ENCODE measurements at regions not wholly inside any gene's neighbourhood (a gene's known extent, or its start where the extent isn't known, plus 50 kb on each side); places are given as distances from the start of the nearest gene placed in this dataset.
A peak's percentile ranks its signal among the peaks of the same experiment; 100 is the strongest.

DNA sequence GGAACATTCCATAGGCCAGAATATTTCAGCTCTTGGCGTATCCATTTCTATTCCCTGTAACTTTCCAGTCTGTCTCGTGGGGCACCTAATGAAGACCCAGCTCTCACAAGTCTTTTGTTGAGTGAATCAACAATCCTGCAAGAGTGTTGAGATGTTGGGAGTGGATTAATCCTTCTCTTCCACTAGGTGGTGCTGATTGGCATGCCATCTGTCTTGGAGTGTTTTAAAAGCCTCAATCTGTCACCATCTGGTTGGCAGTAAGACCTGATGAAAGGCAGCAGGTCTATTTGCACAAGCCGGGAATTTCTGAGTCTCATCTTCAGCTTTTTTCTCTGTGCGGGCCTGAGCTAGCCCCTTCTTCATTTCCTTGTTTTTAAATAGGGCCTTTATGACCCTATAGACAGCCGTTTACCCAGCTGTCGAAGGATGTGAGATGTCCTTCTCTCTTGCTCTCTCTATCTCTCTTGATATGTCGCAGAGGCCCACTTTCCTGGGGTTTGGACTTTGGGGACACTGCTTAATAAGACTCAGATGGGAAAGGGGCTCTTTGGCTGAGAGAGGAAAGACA is 180.5 kb downstream of the ZNF365 start:
- DNase-seq = no peak

DNA sequence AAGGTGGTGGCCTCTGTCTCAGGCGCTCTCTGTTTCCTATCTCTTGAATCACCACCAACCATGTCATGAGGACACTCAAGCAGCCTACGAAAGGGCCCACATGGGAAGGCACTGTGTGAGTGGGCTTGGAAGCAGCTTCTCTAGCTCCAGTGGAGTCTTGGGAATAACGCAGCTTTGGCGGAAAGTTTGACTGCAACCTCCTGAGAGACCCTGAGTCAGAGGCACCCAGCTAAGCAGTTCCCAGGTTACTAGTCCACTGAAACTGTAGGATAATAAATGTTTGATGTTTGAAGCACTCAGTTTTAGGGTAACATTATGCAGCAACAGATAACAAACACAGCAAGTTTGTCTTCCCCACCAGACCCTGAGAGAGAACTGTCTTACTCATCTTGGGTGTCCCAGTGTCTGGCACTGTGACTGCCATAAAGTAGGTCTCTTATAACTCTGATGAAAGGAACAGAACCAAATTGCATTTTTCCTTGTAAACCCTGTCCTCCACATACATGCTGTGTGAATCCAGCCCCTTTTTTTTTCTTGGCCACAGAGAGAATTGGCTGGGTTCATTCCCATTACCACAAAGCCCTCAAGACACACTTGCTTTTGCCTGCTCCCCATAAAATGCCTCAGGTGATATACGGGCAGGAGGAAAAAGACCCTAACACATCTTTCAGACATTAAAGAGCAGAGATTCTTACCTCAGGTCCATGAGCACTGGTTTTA is 185.5 kb downstream of the ZNF365 start:
- DNase-seq = no peak

DNA sequence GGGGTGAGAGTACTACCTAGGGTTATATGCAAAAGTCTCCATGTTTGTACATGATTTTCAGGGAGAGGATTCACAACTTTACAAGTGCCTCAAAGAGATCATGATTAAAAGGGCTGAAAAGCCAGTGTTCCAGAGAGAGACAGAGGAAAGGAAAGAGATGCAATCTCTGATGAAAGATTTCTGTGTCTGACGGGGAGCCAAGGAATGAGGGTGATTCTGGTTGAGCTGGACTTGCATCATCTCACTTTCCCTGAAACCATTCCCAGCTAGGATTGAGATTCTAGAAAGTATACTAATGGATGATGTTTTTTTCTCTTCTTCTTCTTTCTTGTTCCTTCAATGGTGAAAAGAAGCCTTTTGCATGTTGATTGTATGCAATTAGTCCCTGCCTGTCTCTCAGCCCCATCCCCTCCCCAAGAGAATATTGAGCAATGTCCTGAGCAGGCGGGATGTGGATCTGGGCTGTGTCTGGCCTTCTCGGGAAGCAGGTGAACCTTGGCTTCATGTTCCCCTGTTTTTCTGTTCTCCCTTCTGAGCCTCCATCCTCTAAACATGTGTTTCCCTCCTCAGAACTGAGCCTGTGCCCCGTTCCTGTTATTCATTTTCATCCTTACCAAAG is 186.1 kb downstream of the ZNF365 start:
- no peak for DNase-seq

DNA sequence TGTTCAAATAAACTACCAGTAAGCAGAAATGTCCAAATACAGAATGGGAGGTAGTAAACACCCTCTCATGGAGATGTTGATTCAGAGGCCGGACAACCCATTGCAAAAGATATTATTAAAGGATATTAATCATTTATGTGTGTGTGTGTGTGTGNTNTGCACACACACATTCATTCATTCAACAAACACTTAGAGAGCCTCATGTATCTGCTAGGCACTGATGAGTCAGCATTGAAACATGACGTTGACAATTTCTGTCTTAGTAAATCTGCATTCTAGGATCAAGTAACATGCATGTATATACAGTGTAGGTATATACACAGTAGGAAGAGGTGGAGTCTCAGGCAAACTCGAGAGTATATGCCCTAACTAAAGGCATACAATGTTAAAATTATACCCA is 187.0 kb downstream of the ZNF365 start:
- no peak for DNase-seq

GRCh38 chr10:62562101-62562500 is 187.9 kb downstream of the ZNF365 start:
- no peak for DNase-seq

DNA sequence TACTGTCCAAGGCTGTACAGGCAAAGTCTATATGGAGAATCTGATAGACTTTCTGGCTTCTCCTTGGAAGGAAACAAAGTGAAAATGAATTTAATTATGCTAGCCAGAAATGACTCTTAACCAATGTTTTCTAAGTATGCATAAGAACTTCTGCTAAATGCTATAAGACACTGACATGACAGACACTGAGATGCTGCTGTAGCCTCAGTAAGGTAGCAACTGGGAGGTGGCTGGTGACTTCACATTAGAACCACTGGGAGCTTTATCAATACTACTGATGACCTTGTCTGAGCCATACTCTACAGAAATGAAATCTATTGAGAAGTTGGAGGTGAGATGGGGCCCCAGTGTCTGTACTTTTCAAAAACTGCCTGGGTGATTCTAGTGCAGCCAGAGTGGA is 188.6 kb downstream of the ZNF365 start:
- DNase-seq = no peak

- no peak for DNase-seq
Measured at GRCh38 chr10:62573929-62574328, 199.8 kb downstream of the ZNF365 start.

DNA sequence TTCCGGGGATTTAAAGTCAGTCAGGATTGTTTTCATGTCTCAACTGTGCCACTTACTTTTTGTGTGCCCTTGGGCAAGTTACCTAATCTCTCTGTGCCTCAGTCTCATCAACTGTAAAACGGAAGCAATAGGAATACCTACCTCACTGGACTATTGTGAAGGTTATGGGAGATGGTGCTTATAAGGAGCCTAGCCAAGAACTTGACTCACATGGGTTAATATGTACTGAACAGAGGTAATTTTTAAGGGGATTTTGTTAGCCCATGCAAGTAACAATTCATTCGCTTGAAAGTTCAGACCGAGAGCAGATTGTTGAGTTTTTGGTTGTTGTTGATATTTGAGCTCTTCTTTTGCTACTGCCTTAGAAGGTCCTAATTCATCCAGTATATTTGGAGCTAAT is 202.9 kb downstream of the ZNF365 start:
- no peak for DNase-seq

- DNase-seq = no peak
Measured at GRCh38 chr10:62577666-62578291, 203.6 kb downstream of the ZNF365 start.

- no peak for DNase-seq
Measured at GRCh38 chr10:62578301-62578700, 204.1 kb downstream of the ZNF365 start.

DNA sequence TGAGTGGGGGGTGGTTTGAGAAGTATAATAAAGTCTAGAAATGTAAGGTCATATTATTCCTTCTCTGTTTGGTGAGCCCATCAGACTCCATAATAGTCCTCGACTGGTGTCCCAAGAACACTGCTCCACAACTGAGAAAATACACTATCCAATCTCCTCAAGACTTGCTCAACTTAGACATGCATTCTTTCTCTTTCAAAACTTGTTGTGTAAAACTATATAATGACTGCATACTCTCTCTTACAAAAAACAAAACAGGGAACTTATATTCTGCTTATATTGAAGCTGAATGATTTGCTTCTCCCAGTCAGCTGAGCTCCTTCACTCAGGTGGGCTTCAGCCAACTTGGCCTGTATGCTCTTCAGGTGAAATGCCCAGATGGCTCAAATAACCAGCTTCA is 204.7 kb downstream of the ZNF365 start:
- DNase-seq = no peak

DNA sequence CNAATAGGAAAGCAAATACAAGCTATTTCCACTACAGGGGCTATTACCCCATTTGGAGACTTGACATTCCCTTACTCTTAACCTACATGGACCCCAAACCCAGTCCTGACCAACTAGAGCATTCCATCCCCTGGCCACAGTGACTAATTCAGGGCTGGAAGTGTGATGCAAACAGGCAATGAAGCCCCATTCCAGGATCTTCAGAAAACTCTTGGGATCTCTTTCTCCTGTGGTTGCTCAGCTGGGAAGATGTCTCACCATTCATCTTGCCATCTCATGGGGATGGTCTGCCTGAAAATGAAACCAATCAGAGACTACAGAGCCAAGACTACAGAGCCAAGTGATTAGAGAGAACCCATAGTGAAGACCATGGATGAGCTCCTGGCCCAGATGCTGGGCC is 206.2 kb downstream of the ZNF365 start:
- no peak for DNase-seq

- no peak for DNase-seq
Measured at GRCh38 chr10:62581351-62581750, 207.2 kb downstream of the ZNF365 start.

- no peak for DNase-seq
Measured at GRCh38 chr10:62582101-62582705, 208.0 kb downstream of the ZNF365 start.

DNA sequence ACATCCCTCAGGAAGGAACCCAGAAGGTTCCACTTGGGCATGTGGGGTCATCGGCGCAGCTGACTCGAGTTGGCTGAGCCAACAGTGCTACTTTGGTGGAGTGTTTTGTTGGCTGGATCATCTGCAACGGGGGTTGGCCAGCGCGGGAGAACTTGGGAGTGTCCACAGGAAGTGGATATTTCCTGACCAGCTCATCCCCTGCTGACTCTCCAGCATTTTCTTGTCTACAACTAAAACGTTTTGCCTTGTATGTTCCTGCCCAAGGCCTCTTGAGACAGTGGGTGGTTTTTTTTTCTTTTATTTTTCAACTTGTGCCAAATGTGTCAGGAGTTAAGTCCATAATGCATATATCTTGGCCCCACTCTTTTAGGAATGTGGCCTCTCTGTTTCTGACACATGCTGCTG is 208.6 kb downstream of the ZNF365 start:
- no peak for DNase-seq

- no peak for DNase-seq
Measured at GRCh38 chr10:62583876-62584615, 209.9 kb downstream of the ZNF365 start.

- DNase-seq = no peak
Measured at GRCh38 chr10:62584731-62585130, 210.6 kb downstream of the ZNF365 start.

GRCh38 chr10:62585211-62585775 is 211.1 kb downstream of the ZNF365 start:
- no peak for DNase-seq

DNA sequence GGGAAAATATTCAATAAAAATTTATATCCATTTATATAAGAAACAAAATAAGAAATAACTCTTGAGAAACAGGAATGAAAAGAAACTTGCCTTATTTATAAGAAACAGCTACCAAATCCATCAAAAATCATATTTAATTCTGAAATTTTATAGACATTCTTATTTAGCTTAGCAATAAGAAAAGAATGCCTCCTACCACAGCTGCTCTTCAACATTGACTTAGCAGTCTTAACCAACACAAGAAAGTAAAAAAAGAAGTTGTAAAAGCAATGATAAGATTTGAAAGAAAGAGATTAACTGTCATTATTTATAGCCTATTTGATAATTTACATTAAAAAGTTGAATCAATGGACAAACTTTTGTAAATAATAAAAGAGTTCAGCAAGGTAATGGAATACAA is 212.8 kb downstream of the ZNF365 start:
- no peak for DNase-seq

DNA sequence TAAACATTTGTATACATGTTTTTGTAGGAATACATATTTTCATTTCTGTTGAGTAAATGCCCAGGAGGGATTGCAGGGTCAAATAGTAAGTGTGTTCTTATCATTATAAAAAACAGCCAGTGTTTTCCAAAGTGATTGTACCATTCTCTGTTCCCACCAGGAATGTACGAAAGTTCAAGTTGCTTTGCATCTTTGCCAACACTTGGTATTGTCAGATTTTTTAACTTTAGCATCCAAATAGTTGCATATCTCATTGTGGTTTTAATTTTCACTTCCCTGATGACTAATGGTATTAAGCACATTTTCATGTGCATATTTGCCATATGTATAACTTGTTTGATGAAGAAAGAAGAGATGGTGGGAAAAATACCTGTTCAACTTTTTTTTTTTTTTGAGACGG is 213.9 kb downstream of the ZNF365 start:
- no peak for DNase-seq

DNA sequence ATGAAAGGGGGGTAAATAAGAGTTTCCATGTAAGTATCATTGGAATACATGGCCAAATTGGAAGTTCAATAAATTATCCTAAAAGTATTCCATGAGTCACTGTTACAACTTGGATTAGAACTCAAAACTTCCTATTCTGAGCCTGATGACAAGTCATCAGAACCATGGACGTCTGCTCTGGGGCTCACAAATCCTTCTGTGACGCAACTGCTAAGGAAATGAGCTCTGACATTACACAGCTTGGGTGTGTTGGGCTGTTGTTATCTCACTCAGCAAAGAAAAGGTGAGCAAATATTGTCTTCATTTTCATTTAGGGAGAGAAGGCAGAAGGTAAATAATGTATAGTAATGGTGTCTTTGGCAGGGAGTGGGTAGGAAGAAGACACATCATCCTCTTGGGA is 214.8 kb upstream of the ADO start:
- no peak for DNase-seq

DNA sequence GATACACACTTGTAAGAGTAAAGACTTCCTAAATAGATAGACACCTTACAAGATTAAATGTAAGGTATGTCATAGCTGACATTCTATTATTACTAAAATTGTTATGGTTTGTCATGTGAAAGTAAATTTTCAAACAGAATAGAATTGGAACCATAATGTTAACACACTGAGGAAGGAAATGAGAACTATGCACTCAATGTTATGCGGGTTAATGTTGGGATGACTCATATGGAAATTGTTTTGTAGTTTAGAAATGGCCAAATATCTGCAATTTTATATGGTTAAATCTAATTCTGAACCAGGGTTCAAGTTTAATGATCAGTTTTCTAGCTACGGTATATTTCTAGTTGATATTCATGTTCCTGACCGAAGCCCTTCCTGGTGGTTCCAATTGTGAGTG is 214.2 kb upstream of the ADO start:
- DNase-seq = no peak

- peak; percentile 24 for DNase-seq
Measured at GRCh38 chr10:62594093-62594520, 210.4 kb upstream of the ADO start.
